ENCODE measurements at regions not wholly inside any gene's neighbourhood (a gene's known extent, or its start where the extent isn't known, plus 50 kb on each side); places are given as distances from the start of the nearest gene placed in this dataset.
"Not testable (repeated sequence)": the region's sequence is repeated elsewhere in the genome, so short reads cannot be mapped to it uniquely, and the experiment has no call there.

- DNase-seq (ENCODE audit: low read depth) = no peak
- Histone ChIP-seq H3K36me3 (ENCODE audit: control insufficient read depth, insufficient read depth, low read length) (no peaks in the 10 kb centered on the region), H3K27me3 (ENCODE audit: control insufficient read depth, insufficient read depth, low read length) (no peaks in the 10 kb centered on the region), H3K4me3 (ENCODE audit: low read depth, low read length) (no peak overlapping the region)
- no peak for TF ChIP-seq CTCF (IDR thresholded peaks at IDR 0.05; ENCODE audit: insufficient read depth, low read length, poor library complexity, severe bottlenecking)
Measured at GRCh38 chr9:11686733-11687132, 1006.5 kb upstream of the TYRP1 start.

GRCh38 chr9:11697126-11697525, 996.1 kb upstream of the TYRP1 start:
- TF ChIP-seq CTCF (IDR thresholded peaks at IDR 0.05; ENCODE audit: insufficient read depth, low read length, poor library complexity, severe bottlenecking) = no peak
- no peak for DNase-seq (ENCODE audit: low read depth)
- Histone ChIP-seq H3K36me3 (ENCODE audit: control insufficient read depth, insufficient read depth, low read length) (no peaks in the 10 kb centered on the region), H3K27me3 (ENCODE audit: control insufficient read depth, insufficient read depth, low read length) (no peaks in the 10 kb centered on the region), H3K4me3 (ENCODE audit: low read depth, low read length) (no peak overlapping the region)

GRCh38 chr9:11701706-11702105, 991.5 kb upstream of the TYRP1 start:
- no peak overlapping the region for H3K4me3 ChIP-seq (ENCODE audit: low read depth, low read length)
- no peak for TF ChIP-seq CTCF (IDR thresholded peaks at IDR 0.05; ENCODE audit: insufficient read depth, low read length, poor library complexity, severe bottlenecking)
- no peak for DNase-seq (ENCODE audit: low read depth)
- H3K36me3 ChIP-seq (ENCODE audit: control insufficient read depth, insufficient read depth, low read length) = no peaks in the 10 kb centered on the region
- H3K27me3 ChIP-seq (ENCODE audit: control insufficient read depth, insufficient read depth, low read length) = no peaks in the 10 kb centered on the region

GRCh38 chr9:11702548-11702947, 990.6 kb upstream of the TYRP1 start:
- Histone ChIP-seq H3K36me3 (ENCODE audit: control insufficient read depth, insufficient read depth, low read length) (no peaks in the 10 kb centered on the region), H3K27me3 (ENCODE audit: control insufficient read depth, insufficient read depth, low read length) (no peaks in the 10 kb centered on the region), H3K4me3 (ENCODE audit: low read depth, low read length) (no peak overlapping the region)
- DNase-seq (ENCODE audit: low read depth) = no peak
- TF ChIP-seq CTCF (IDR thresholded peaks at IDR 0.05; ENCODE audit: insufficient read depth, low read length, poor library complexity, severe bottlenecking) = no peak

GRCh38 chr9:11704198-11704597, 989.0 kb upstream of the TYRP1 start:
- DNase-seq (ENCODE audit: low read depth); H3K4me3 ChIP-seq (ENCODE audit: low read depth, low read length); H3K36me3 ChIP-seq (ENCODE audit: control insufficient read depth, insufficient read depth, low read length); H3K27me3 ChIP-seq (ENCODE audit: control insufficient read depth, insufficient read depth, low read length): not testable (repeated sequence)

- no peak for DNase-seq (ENCODE audit: low read depth)
- Histone ChIP-seq H3K4me3 (ENCODE audit: low read depth, low read length) (no peak overlapping the region), H3K36me3 (ENCODE audit: control insufficient read depth, insufficient read depth, low read length) (no peaks in the 10 kb centered on the region), H3K27me3 (ENCODE audit: control insufficient read depth, insufficient read depth, low read length) (no peaks in the 10 kb centered on the region)
- TF ChIP-seq CTCF (IDR thresholded peaks at IDR 0.05; ENCODE audit: insufficient read depth, low read length, poor library complexity, severe bottlenecking) = no peak
Measured at GRCh38 chr9:11708899-11709298, 984.3 kb upstream of the TYRP1 start.
